DND-41 (cell line): ENCODE measurements at regions not wholly inside any gene's neighbourhood (a gene's known extent, or its start where the extent isn't known, plus 50 kb on each side); places are given as distances from the start of the nearest gene placed in this dataset.

Experiments
- ATAC-seq: fragments of 200-7000 bp; cut with Tn5 transposase; 3 replicates; pipeline ENCODE4 v1.9.1; 2021; ENCODE audit warnings: low read depth; ENCODE audit not compliant: insufficient read depth
- DNase-seq: peaks from one replicate; pipeline ENCODE4 v3.0.0-alpha.2; 2020
- H2AFZ ChIP-seq: 2 replicates; pipeline ENCODE4 v1.6.0; 2012; ENCODE audit warnings: low read depth, low read length
- H3K27ac ChIP-seq: 2 replicates; pipeline ENCODE4 v1.5.1; 2012; ENCODE audit warnings: low read length, inconsistent platforms
- H3K27me3 ChIP-seq: fragments of 200-600 bp; sonication (generic); 2 replicates; pipeline ENCODE4 v1.6.0; 2012; ENCODE audit warnings: low read length, mild to moderate bottlenecking, inconsistent platforms; ENCODE audit not compliant: insufficient read depth, poor library complexity
- H3K36me3 ChIP-seq: 2 replicates; pipeline ENCODE4 v1.5.1; 2012; ENCODE audit warnings: low read length, inconsistent platforms; ENCODE audit not compliant: insufficient read depth
- H3K4me1 ChIP-seq: 2 replicates; pipeline ENCODE4 v1.5.1; 2012; ENCODE audit warnings: mild to moderate bottlenecking, low read length; ENCODE audit not compliant: insufficient read depth
- H3K4me2 ChIP-seq: 2 replicates; pipeline ENCODE4 v1.6.0; 2012; ENCODE audit warnings: mild to moderate bottlenecking, moderate library complexity, low read length, inconsistent platforms; ENCODE audit not compliant: insufficient read depth
- H3K4me3 ChIP-seq, 2 experiments: fragments of 200-600 bp in 1 of 2; shearing (Covaris generic) in 1 of 2; 2 replicates each; pipeline ENCODE4 v1.5.1; 2012 to 2016; ENCODE audit warnings: inconsistent platforms in 2 of 2, low read length in 2 of 2, mild to moderate bottlenecking in 2 of 2, low read depth in 1 of 2, moderate library complexity in 1 of 2
- H3K79me2 ChIP-seq: 2 replicates; pipeline ENCODE4 v1.6.0; 2012; ENCODE audit warnings: low read length, inconsistent platforms; ENCODE audit not compliant: insufficient read depth
- H3K9ac ChIP-seq: 2 replicates; pipeline ENCODE4 v1.6.0; 2012; ENCODE audit warnings: low read depth, mild to moderate bottlenecking, inconsistent platforms, low read length, moderate library complexity
- H3K9me3 ChIP-seq: 2 replicates; pipeline ENCODE4 v1.5.1; 2012; ENCODE audit warnings: low read length, moderate library complexity, mild to moderate bottlenecking, inconsistent platforms; ENCODE audit not compliant: insufficient read depth, severe bottlenecking
- H4K20me1 ChIP-seq: 2 replicates; pipeline ENCODE4 v1.6.0; 2012; ENCODE audit warnings: low read length; ENCODE audit not compliant: insufficient read depth
- CTCF ChIP-seq: IDR thresholded peaks from 2 replicates; pipeline ENCODE4 v1.5.1; 2012; ENCODE audit warnings: borderline replicate concordance, low read length, moderate library complexity, mild to moderate bottlenecking; ENCODE audit not compliant: poor library complexity, severe bottlenecking; ENCODE audit errors: extremely low read depth
- EZH2 ChIP-seq: IDR thresholded peaks from 3 replicates; pipeline ENCODE4 v1.6.1; 2012; ENCODE audit warnings: borderline replicate concordance, low read depth, mild to moderate bottlenecking, moderate library complexity, low read length, inconsistent platforms; ENCODE audit not compliant: severe bottlenecking

GRCh38 chr4:24262616-24263015 is 321.7 kb downstream of the DHX15 start:
- no peak for TF ChIP-seq EZH2
- TF ChIP-seq CTCF: no peak
- Histone ChIP-seq H3K79me2 (no peaks in the 10 kb centered on the region), H3K9me3 (no peaks in the 10 kb centered on the region), H3K27ac (no peak overlapping the region), H3K4me1 (no peaks in the 10 kb centered on the region), H3K4me2 (no peak overlapping the region), H3K27me3 (no peaks in the 10 kb centered on the region), H4K20me1 (no peaks in the 10 kb centered on the region), H3K9ac (no peak overlapping the region), H3K4me3 (no peak overlapping the region), H2AFZ (no peak overlapping the region), H3K36me3 (no peaks in the 10 kb centered on the region)
- DNase-seq (no peak), ATAC-seq (no peak)

DNA sequence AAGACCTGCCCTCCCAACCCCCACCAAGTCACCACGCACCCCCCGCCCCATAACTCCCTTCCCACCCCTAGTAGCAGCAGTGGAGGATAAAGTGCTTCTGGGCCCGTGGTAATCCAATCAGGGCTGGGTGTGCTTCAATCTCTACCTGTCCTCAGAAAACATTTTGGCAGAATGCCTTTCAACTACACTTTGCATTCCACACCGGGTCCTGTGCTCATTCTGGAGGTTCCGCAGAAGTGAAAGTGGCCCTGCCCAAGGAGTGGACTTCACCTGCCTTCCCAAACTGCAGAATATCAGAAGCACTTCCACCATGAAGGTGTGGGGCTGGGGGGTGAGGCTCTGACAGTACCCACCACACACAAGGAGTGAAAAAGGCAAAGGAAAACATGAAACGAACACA is 322.3 kb downstream of the DHX15 start:
- Histone ChIP-seq H3K4me2 (no peak overlapping the region), H3K4me1 (no peaks in the 10 kb centered on the region), H3K36me3 (no peaks in the 10 kb centered on the region), H4K20me1 (no peaks in the 10 kb centered on the region), H3K4me3 (no peak overlapping the region), H3K9me3 (no peaks in the 10 kb centered on the region), H2AFZ (no peak overlapping the region), H3K9ac (no peak overlapping the region), H3K79me2 (no peaks in the 10 kb centered on the region), H3K27me3 (no peaks in the 10 kb centered on the region), H3K27ac (no peak overlapping the region)
- DNase-seq (no peak), ATAC-seq (no peak)
- no peak for TF ChIP-seq EZH2
- no peak for TF ChIP-seq CTCF

DNA sequence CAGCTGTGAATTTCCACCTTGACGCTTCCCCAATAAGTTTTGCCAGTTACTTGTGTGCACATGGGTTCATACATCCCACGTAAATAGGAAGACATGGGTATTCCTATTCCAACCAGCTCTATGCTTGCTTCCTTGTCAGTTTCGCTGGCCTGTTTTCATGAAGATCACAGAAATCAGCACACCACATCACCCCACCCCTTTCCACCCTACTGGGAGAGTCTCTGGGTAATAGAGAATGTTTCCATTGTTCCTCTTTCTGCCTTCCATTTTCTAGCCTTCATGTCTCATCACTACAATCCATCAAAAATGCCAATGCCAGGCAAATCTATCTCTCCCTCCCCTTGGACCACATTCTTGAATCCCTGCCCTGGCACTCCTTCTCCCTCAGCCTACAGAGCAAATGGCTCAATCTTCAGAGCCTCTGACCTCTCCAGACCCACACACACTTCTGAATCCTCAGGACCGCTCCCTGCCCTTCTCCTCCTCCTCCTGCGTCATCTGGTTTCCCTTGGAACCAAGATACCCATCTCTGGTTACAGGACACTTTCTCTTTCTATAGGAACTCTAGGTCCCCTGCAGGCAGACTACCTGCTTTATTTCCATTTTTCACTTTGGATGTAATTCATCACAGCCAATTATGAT is 323.3 kb downstream of the DHX15 start:
- no peak overlapping the region for H3K9ac ChIP-seq
- no peak overlapping the region for H3K4me2 ChIP-seq
- no peak overlapping the region for H3K27ac ChIP-seq
- no peak overlapping the region for H3K4me3 ChIP-seq
- H3K79me2 ChIP-seq: no peaks in the 10 kb centered on the region
- H3K9me3 ChIP-seq: no peaks in the 10 kb centered on the region
- H2AFZ ChIP-seq: no peak overlapping the region
- H3K4me1 ChIP-seq: no peaks in the 10 kb centered on the region
- no peaks in the 10 kb centered on the region for H3K36me3 ChIP-seq
- no peak for TF ChIP-seq EZH2
- TF ChIP-seq CTCF: no peak
- H4K20me1 ChIP-seq: no peaks in the 10 kb centered on the region
- no peak for ATAC-seq
- DNase-seq: no peak
- H3K27me3 ChIP-seq: no peaks in the 10 kb centered on the region
